ENCODE measurements at regions not wholly inside any gene's neighbourhood (a gene's known extent, or its start where the extent isn't known, plus 50 kb on each side); places are given as distances from the start of the nearest gene placed in this dataset.

- Histone ChIP-seq H3K79me2 (ENCODE audit: low read length) (no peaks in the 10 kb centered on the region), H3K27me3 (ENCODE audit: low read depth, low read length) (no peaks in the 10 kb centered on the region), H3K4me2 (ENCODE audit: low read length) (no peak overlapping the region), H3K4me3 (ENCODE audit: low read length) (no peak overlapping the region), H3K27ac (ENCODE audit: low read length) (no peak overlapping the region), H4K20me1 (ENCODE audit: insufficient read depth, low read length) (no peaks in the 10 kb centered on the region), H2AFZ (ENCODE audit: low read depth, low read length) (no peak overlapping the region), H3K9me3 (ENCODE audit: insufficient read depth, low read length) (no peaks in the 10 kb centered on the region), H3K9ac (ENCODE audit: low read length) (no peak overlapping the region), H3K4me1 (ENCODE audit: low read length) (peaks cover 38% of the 10 kb centered on the region), H3K36me3 (replicated peaks; ENCODE audit: low read depth, low read length) (no peaks in the 10 kb centered on the region)
- no peak for TF ChIP-seq CTCF (IDR thresholded peaks at IDR 0.05; ENCODE audit: low read depth, low read length)
- no peak for TF ChIP-seq EZH2phosphoT487 (IDR thresholded peaks at IDR 0.05; ENCODE audit: low read depth)
Measured at GRCh38 chr2:196245378-196246140, 74.2 kb upstream of the STK17B start.

- no peak overlapping the region for H2AFZ ChIP-seq (ENCODE audit: low read depth, low read length)
- H3K9ac ChIP-seq (ENCODE audit: low read length), result no peak overlapping the region
- TF ChIP-seq CTCF (IDR thresholded peaks at IDR 0.05; ENCODE audit: low read depth, low read length), result no peak
- TF ChIP-seq EZH2phosphoT487 (IDR thresholded peaks at IDR 0.05; ENCODE audit: low read depth), result no peak
- H3K27ac ChIP-seq (ENCODE audit: low read length), result no peak overlapping the region
- no peaks in the 10 kb centered on the region for H3K79me2 ChIP-seq (ENCODE audit: low read length)
- no peaks in the 10 kb centered on the region for H3K36me3 ChIP-seq (replicated peaks; ENCODE audit: low read depth, low read length)
- no peaks in the 10 kb centered on the region for H3K9me3 ChIP-seq (ENCODE audit: insufficient read depth, low read length)
- no peaks in the 10 kb centered on the region for H4K20me1 ChIP-seq (ENCODE audit: insufficient read depth, low read length)
- H3K4me3 ChIP-seq (ENCODE audit: low read length), result no peak overlapping the region
- no peaks in the 10 kb centered on the region for H3K27me3 ChIP-seq (ENCODE audit: low read depth, low read length)
- peaks cover 20% of the 10 kb centered on the region for H3K4me1 ChIP-seq (ENCODE audit: low read length)
- no peak overlapping the region for H3K4me2 ChIP-seq (ENCODE audit: low read length)
Measured at GRCh38 chr2:196247114-196247975, 76.0 kb upstream of the STK17B start.

- no peaks in the 10 kb centered on the region for H3K27me3 ChIP-seq (ENCODE audit: low read depth, low read length)
- no peak overlapping the region for H3K27ac ChIP-seq (ENCODE audit: low read length)
- H3K36me3 ChIP-seq (replicated peaks; ENCODE audit: low read depth, low read length), result no peaks in the 10 kb centered on the region
- H3K4me2 ChIP-seq (ENCODE audit: low read length), result no peak overlapping the region
- peaks cover 14% of the 10 kb centered on the region for H3K4me1 ChIP-seq (ENCODE audit: low read length)
- H3K9me3 ChIP-seq (ENCODE audit: insufficient read depth, low read length), result no peaks in the 10 kb centered on the region
- H3K4me3 ChIP-seq (ENCODE audit: low read length), result no peak overlapping the region
- no peaks in the 10 kb centered on the region for H4K20me1 ChIP-seq (ENCODE audit: insufficient read depth, low read length)
- H3K79me2 ChIP-seq (ENCODE audit: low read length), result no peaks in the 10 kb centered on the region
- no peak overlapping the region for H3K9ac ChIP-seq (ENCODE audit: low read length)
- no peak overlapping the region for H2AFZ ChIP-seq (ENCODE audit: low read depth, low read length)
- TF ChIP-seq EZH2phosphoT487 (IDR thresholded peaks at IDR 0.05; ENCODE audit: low read depth) (no peak), CTCF (IDR thresholded peaks at IDR 0.05; ENCODE audit: low read depth, low read length) (no peak)
Measured at GRCh38 chr2:196247976-196248280, 76.5 kb upstream of the STK17B start.

GRCh38 chr2:196248467-196249094, 77.2 kb upstream of the STK17B start:
- Histone ChIP-seq H3K27me3 (ENCODE audit: low read depth, low read length) (no peaks in the 10 kb centered on the region), H3K4me2 (ENCODE audit: low read length) (no peak overlapping the region), H2AFZ (ENCODE audit: low read depth, low read length) (no peak overlapping the region), H3K4me3 (ENCODE audit: low read length) (no peak overlapping the region), H4K20me1 (ENCODE audit: insufficient read depth, low read length) (no peaks in the 10 kb centered on the region), H3K36me3 (replicated peaks; ENCODE audit: low read depth, low read length) (no peaks in the 10 kb centered on the region), H3K79me2 (ENCODE audit: low read length) (no peaks in the 10 kb centered on the region), H3K27ac (ENCODE audit: low read length) (no peak overlapping the region), H3K4me1 (ENCODE audit: low read length) (peaks cover 14% of the 10 kb centered on the region), H3K9ac (ENCODE audit: low read length) (no peak overlapping the region), H3K9me3 (ENCODE audit: insufficient read depth, low read length) (no peaks in the 10 kb centered on the region)
- TF ChIP-seq EZH2phosphoT487 (IDR thresholded peaks at IDR 0.05; ENCODE audit: low read depth) (no peak), CTCF (IDR thresholded peaks at IDR 0.05; ENCODE audit: low read depth, low read length) (no peak)

Measured in OCI-LY3 (cell line).